Trophoblast cell (in vitro differentiated cells and primary cell): ENCODE measurements at regions not wholly inside any gene's neighbourhood (a gene's known extent, or its start where the extent isn't known, plus 50 kb on each side); places are given as distances from the start of the nearest gene placed in this dataset.

Experiments used
- DNase-seq, 2 donors: peaks; one replicate each; pipeline ENCODE4 v3.0.0-alpha.2; 2016
- H2AFZ ChIP-seq: 2 replicates; pipeline ENCODE4 v1.6.1; 2013; ENCODE audit warnings: low read length, moderate library complexity, mild to moderate bottlenecking; ENCODE audit not compliant: insufficient read depth, poor library complexity
- H2AK5ac ChIP-seq: 2 replicates; pipeline ENCODE4 v1.6.1; 2013; ENCODE audit warnings: mild to moderate bottlenecking, low read length
- H2BK120ac ChIP-seq: 2 replicates; pipeline ENCODE4 v1.6.1; 2013; ENCODE audit warnings: low read length, mild to moderate bottlenecking, moderate library complexity; ENCODE audit not compliant: insufficient read depth, poor library complexity
- H2BK12ac ChIP-seq: 2 replicates; pipeline ENCODE4 v1.6.1; 2013; ENCODE audit warnings: mild to moderate bottlenecking, low read length, moderate library complexity
- H2BK5ac ChIP-seq: 2 replicates; pipeline ENCODE4 v1.6.1; 2013; ENCODE audit warnings: low read length, low read depth, moderate library complexity, mild to moderate bottlenecking; ENCODE audit not compliant: poor library complexity
- H3K14ac ChIP-seq: 2 replicates; pipeline ENCODE4 v1.6.1; 2013; ENCODE audit warnings: mild to moderate bottlenecking, low read length
- H3K18ac ChIP-seq: 2 replicates; pipeline ENCODE4 v1.6.1; 2013; ENCODE audit warnings: mild to moderate bottlenecking, low read length
- H3K23ac ChIP-seq: 2 replicates; pipeline ENCODE4 v1.6.1; 2013; ENCODE audit warnings: low read length
- H3K27ac ChIP-seq: 2 replicates; pipeline ENCODE4 v1.5.1; 2013; ENCODE audit warnings: low read depth, mild to moderate bottlenecking, inconsistent platforms, low read length, moderate library complexity
- H3K27me3 ChIP-seq: 2 replicates; pipeline ENCODE4 v1.6.1; 2013; ENCODE audit warnings: inconsistent platforms, mild to moderate bottlenecking, low read length, moderate library complexity; ENCODE audit not compliant: insufficient read depth
- H3K36me3 ChIP-seq, 2 experiments: 1 replicate in 1 of 2; 2 replicates in 1 of 2; pipeline ENCODE4 v1.6.1; 2013; ENCODE audit warnings: low read length in 2 of 2, mild to moderate bottlenecking in 2 of 2, moderate library complexity in 1 of 2; ENCODE audit not compliant: insufficient read depth in 2 of 2, control insufficient read depth in 1 of 2
- H3K4ac ChIP-seq: 2 replicates; pipeline ENCODE4 v1.6.1; 2013; ENCODE audit warnings: low read depth, mild to moderate bottlenecking, low read length, moderate library complexity
- H3K4me1 ChIP-seq, 2 experiments: 1 replicate in 1 of 2; 2 replicates in 1 of 2; pipeline ENCODE4 v1.6.1; 2013; ENCODE audit warnings: low read length in 2 of 2, mild to moderate bottlenecking in 2 of 2, moderate library complexity in 1 of 2; ENCODE audit not compliant: insufficient read depth in 2 of 2, control insufficient read depth in 1 of 2
- H3K4me2 ChIP-seq: 2 replicates; pipeline ENCODE4 v1.6.1; 2013; ENCODE audit warnings: inconsistent platforms, mild to moderate bottlenecking, low read length, moderate library complexity
- H3K4me3 ChIP-seq: 2 replicates; pipeline ENCODE4 v1.5.1; 2013; ENCODE audit warnings: mild to moderate bottlenecking, low read depth, low read length, inconsistent platforms
- H3K79me1 ChIP-seq: one replicate; pipeline ENCODE4 v1.6.1; 2013; ENCODE audit warnings: low read length
- H3K79me2 ChIP-seq: 2 replicates; pipeline ENCODE4 v1.6.1; 2013; ENCODE audit warnings: low read length, mild to moderate bottlenecking; ENCODE audit not compliant: control insufficient read depth, insufficient read depth, poor library complexity
- H3K9ac ChIP-seq: 2 replicates; pipeline ENCODE4 v1.6.1; 2013; ENCODE audit warnings: mild to moderate bottlenecking, low read length
- H3K9me3 ChIP-seq: 2 replicates; pipeline ENCODE4 v1.6.1; 2013; ENCODE audit warnings: low read depth, mild to moderate bottlenecking, control low read depth, inconsistent platforms, low read length; ENCODE audit not compliant: insufficient read depth
- H4K12ac ChIP-seq: 2 replicates; pipeline ENCODE4 v1.6.1; 2013; ENCODE audit warnings: low read depth, mild to moderate bottlenecking, low read length, moderate library complexity
- H4K8ac ChIP-seq: 2 replicates; pipeline ENCODE4 v1.6.1; 2013; ENCODE audit warnings: low read depth, mild to moderate bottlenecking, low read length, moderate library complexity
- H4K91ac ChIP-seq: one replicate; pipeline ENCODE4 v1.6.1; 2013; ENCODE audit warnings: low read depth, mild to moderate bottlenecking, low read length, moderate library complexity
- WGBS: extraction: QIAGEN DNeasy Blood & Tissue Kit; methylation state at CpG from one replicate; pipeline ENCODE4 v1.1.7; 2013; ENCODE audit warnings: missing lambda C conversion rate; ENCODE audit not compliant: insufficient read length, insufficient coverage; ENCODE audit errors: extremely low coverage; 5-methylcytosine and 5-hydroxymethylcytosine counted together

- H4K12ac ChIP-seq = no peak overlapping the region
- DNase-seq = no peak
- no peaks in the 10 kb centered on the region for H3K27me3 ChIP-seq
- H3K4me3 ChIP-seq = no peak overlapping the region
- WGBS = no CpG with 5 or more reads among the region's 22 CpGs
- no peaks in the 10 kb centered on the region for H3K4me1 ChIP-seq
- H3K23ac ChIP-seq = no peak overlapping the region
- H2BK12ac ChIP-seq = no peak overlapping the region
- H4K91ac ChIP-seq = no peak overlapping the region
- no peaks in the 10 kb centered on the region for H3K36me3 ChIP-seq
- H3K79me2 ChIP-seq = no peaks in the 10 kb centered on the region
- no peak overlapping the region for H2AFZ ChIP-seq
- H3K9me3 ChIP-seq = peaks cover 2% of the 10 kb centered on the region
- H3K27ac ChIP-seq = no peak overlapping the region
- H4K8ac ChIP-seq = no peak overlapping the region
- H3K4me2 ChIP-seq = no peak overlapping the region
- no peak overlapping the region for H2BK120ac ChIP-seq
- no peak overlapping the region for H3K4ac ChIP-seq
- no peak overlapping the region for H2BK5ac ChIP-seq
- no peak overlapping the region for H2AK5ac ChIP-seq
- H3K14ac ChIP-seq = no peak overlapping the region
- H3K79me1 ChIP-seq = no peaks in the 10 kb centered on the region
- H3K9ac ChIP-seq = no peak overlapping the region
- H3K18ac ChIP-seq = no peak overlapping the region
Observed at GRCh38 chr10:131818510-131819234, 82.1 kb upstream of the PPP2R2D start.

- Histone ChIP-seq H3K9me3 (peaks cover 2% of the 10 kb centered on the region), H3K9ac (no peak overlapping the region), H3K23ac (no peak overlapping the region), H3K36me3 (no peaks in the 10 kb centered on the region), H2BK5ac (no peak overlapping the region), H3K27me3 (no peaks in the 10 kb centered on the region), H3K4me2 (no peak overlapping the region), H3K27ac (no peak overlapping the region), H2AFZ (no peak overlapping the region), H3K4me1 (no peaks in the 10 kb centered on the region), H2AK5ac (no peak overlapping the region), H2BK12ac (no peak overlapping the region), H3K18ac (no peak overlapping the region), H3K4ac (no peak overlapping the region), H4K12ac (no peak overlapping the region), H4K8ac (no peak overlapping the region), H3K79me2 (no peaks in the 10 kb centered on the region), H4K91ac (no peak overlapping the region), H3K4me3 (no peak overlapping the region), H2BK120ac (no peak overlapping the region), H3K14ac (no peak overlapping the region), H3K79me1 (no peaks in the 10 kb centered on the region)
- no peak for DNase-seq
- WGBS = no CpG with 5 or more reads among the region's 25 CpGs
Observed at GRCh38 chr10:131819241-131820072, 81.4 kb upstream of the PPP2R2D start.

GRCh38 chr10:131820626-131821025 is 80.2 kb upstream of the PPP2R2D start:
- Histone ChIP-seq H3K4me3 (no peak overlapping the region), H3K23ac (no peak overlapping the region), H3K79me2 (no peaks in the 10 kb centered on the region), H3K27me3 (no peaks in the 10 kb centered on the region), H4K91ac (no peak overlapping the region), H2BK12ac (no peak overlapping the region), H3K9ac (no peak overlapping the region), H3K27ac (no peak overlapping the region), H2AK5ac (no peak overlapping the region), H3K18ac (no peak overlapping the region), H2AFZ (no peak overlapping the region), H3K36me3 (no peaks in the 10 kb centered on the region), H3K4me2 (no peak overlapping the region), H3K9me3 (peaks cover 2% of the 10 kb centered on the region), H3K4ac (no peak overlapping the region), H3K4me1 (no peaks in the 10 kb centered on the region), H2BK5ac (no peak overlapping the region), H2BK120ac (no peak overlapping the region), H3K79me1 (no peaks in the 10 kb centered on the region), H3K14ac (no peak overlapping the region), H4K8ac (no peak overlapping the region), H4K12ac (no peak overlapping the region)
- WGBS = no CpG with 5 or more reads among the region's 9 CpGs
- no peak for DNase-seq

- no peaks in the 10 kb centered on the region for H3K4me1 ChIP-seq
- H3K79me1 ChIP-seq = no peaks in the 10 kb centered on the region
- no peak overlapping the region for H3K9ac ChIP-seq
- H3K4me3 ChIP-seq = no peak overlapping the region
- no peak overlapping the region for H4K12ac ChIP-seq
- H3K36me3 ChIP-seq = no peaks in the 10 kb centered on the region
- H3K14ac ChIP-seq = no peak overlapping the region
- H2AK5ac ChIP-seq = no peak overlapping the region
- no CpG with 5 or more reads among the region's 8 CpGs for WGBS
- no peak for DNase-seq
- H3K4me2 ChIP-seq = no peak overlapping the region
- no peak overlapping the region for H3K23ac ChIP-seq
- no peaks in the 10 kb centered on the region for H3K27me3 ChIP-seq
- H2BK120ac ChIP-seq = no peak overlapping the region
- no peak overlapping the region for H2BK5ac ChIP-seq
- no peak overlapping the region for H4K91ac ChIP-seq
- no peak overlapping the region for H3K4ac ChIP-seq
- H2BK12ac ChIP-seq = no peak overlapping the region
- H3K79me2 ChIP-seq = no peaks in the 10 kb centered on the region
- H3K18ac ChIP-seq = no peak overlapping the region
- no peak overlapping the region for H2AFZ ChIP-seq
- H3K27ac ChIP-seq = no peak overlapping the region
- H3K9me3 ChIP-seq = peaks cover 2% of the 10 kb centered on the region
- H4K8ac ChIP-seq = no peak overlapping the region
Observed at GRCh38 chr10:131821378-131822012, 79.3 kb upstream of the PPP2R2D start.
